Transverse colon (tissue), 4 donors: ENCODE measurements at regions not wholly inside any gene's neighbourhood (a gene's known extent, or its start where the extent isn't known, plus 50 kb on each side); places are given as distances from the start of the nearest gene placed in this dataset.

ENCODE experiments used
- DNase-seq: peaks from one replicate; pipeline ENCODE4 v3.0.0-alpha.2; 2019
- H3K27ac ChIP-seq, 4 donors: fragments of 200-600 bp; sonication (generic); 2 replicates each; pipeline ENCODE4 v1.5.1; 2016 to 2018; ENCODE audit warnings: inconsistent platforms in 4 of 4
- H3K27me3 ChIP-seq: fragments of 200-600 bp; sonication (generic); 2 replicates; pipeline ENCODE4 v1.5.1; 2017; ENCODE audit warnings: inconsistent platforms
- H3K36me3 ChIP-seq, 4 donors: fragments of 200-600 bp; sonication (generic); 2 replicates each; pipeline ENCODE4 v1.5.1; 2017 to 2019; ENCODE audit warnings: inconsistent platforms in 4 of 4
- H3K4me1 ChIP-seq, 4 donors: fragments of 200-600 bp; sonication (generic); 2 replicates each; pipeline ENCODE4 v1.5.1; 2017 to 2020; ENCODE audit warnings: inconsistent platforms in 4 of 4
- H3K4me3 ChIP-seq, 4 donors: fragments of 200-600 bp; sonication (generic); 1 replicate in 1 of 4; 2 replicates in 3 of 4; pipeline versions ENCODE4 v1.5.1 to v1.6.1; 2017 to 2019; ENCODE audit warnings: inconsistent platforms in 4 of 4
- H3K9me3 ChIP-seq, 2 donors: fragments of 200-600 bp; sonication (generic); 2 replicates each; pipeline ENCODE4 v1.5.1; 2017 to 2019; ENCODE audit warnings: inconsistent platforms in 2 of 2
- CTCF ChIP-seq, 5 experiments: fragments of 200-600 bp in 3 of 5; fragments of 450-650 bp in 2 of 5; sonication (generic) in 3 of 5; IDR thresholded peaks; 1 replicate in 2 of 5; 2 replicates in 3 of 5; pipeline ENCODE4 v1.5.1; 2016 to 2017; ENCODE audit warnings: antibody characterized with exemption in 5 of 5, inconsistent platforms in 3 of 5, mild to moderate bottlenecking in 2 of 5, moderate library complexity in 1 of 5
- EP300 ChIP-seq: sonication (generic); formaldehyde crosslinking; IDR thresholded peaks from one replicate; pipeline ENCODE4 v1.6.1; 2017; ENCODE audit warnings: antibody characterized with exemption, low read depth
- POLR2A ChIP-seq: fragments of 450-650 bp; IDR thresholded peaks from one replicate; pipeline ENCODE4 v1.6.1; 2016; ENCODE audit warnings: antibody characterized with exemption, mild to moderate bottlenecking, moderate library complexity
- POLR2AphosphoS5 ChIP-seq, 3 donors: sonication (generic); formaldehyde crosslinking; IDR thresholded peaks; one replicate each; pipeline ENCODE4 v1.6.1; 2016; ENCODE audit warnings: antibody characterized with exemption in 3 of 3
- WGBS, 2 donors: methylation state at CpG; one replicate each; pipeline ENCODE4 v1.1.5; 2018; ENCODE audit warnings: low coverage in 1 of 2; 5-methylcytosine and 5-hydroxymethylcytosine counted together
- in situ Hi-C, 4 donors: fragments of 200-750 bp; cut with MboI; loops; one replicate each; pipeline versions ENCODE4 v1.15.0 to v1.15.1; 2017; ENCODE audit warnings: low sequenced_read_pairs in 3 of 4, low pct_ligation_motif_present in 1 of 4, low pct_unique_long_range_greater_than_20kb in 1 of 4
- intact Hi-C: fragments of 100-400 bp; cut with DNase I; formaldehyde crosslinking; loops from one replicate; pipeline ENCODE4 v1.15.1; 2023; ENCODE audit warnings: low total_unique reads

- DNase-seq = no peak
- no peaks in the 10 kb centered on the region for H3K4me1 ChIP-seq
- in situ Hi-C loops (no loop called here), intact Hi-C loops (no loop called here)
- no peaks in the 10 kb centered on the region for H3K9me3 ChIP-seq
- TF ChIP-seq CTCF (IDR thresholded peaks at IDR 0.05) = no peak
- 82 to 92% methylated on average over 4 of the region's 4 CpGs for WGBS, 2 donors
- no peaks in the 10 kb centered on the region for H3K27me3 ChIP-seq
- H3K4me3 ChIP-seq = no peak overlapping the region
- H3K27ac ChIP-seq = no peak overlapping the region
- no peaks in the 10 kb centered on the region for H3K36me3 ChIP-seq
Measured at GRCh38 chr18:64888956-64889355, 740.1 kb upstream of the LINC00305 start.

GRCh38 chr18:64886995-64887394, 738.1 kb upstream of the LINC00305 start:
- Histone ChIP-seq H3K9me3 (no peaks in the 10 kb centered on the region), H3K4me1 (no peaks in the 10 kb centered on the region), H3K4me3 (no peak overlapping the region), H3K36me3 (no peaks in the 10 kb centered on the region), H3K27ac (no peak overlapping the region), H3K27me3 (no peaks in the 10 kb centered on the region)
- 75 to 84% methylated on average over 1 of the region's 1 CpG for whole genome bisulfite sequencing, 2 donors
- no peak for DNase-seq
- TF ChIP-seq CTCF (IDR thresholded peaks at IDR 0.05) (no peak), POLR2AphosphoS5 (IDR thresholded peaks at IDR 0.05) (no peak), EP300 (no peak), POLR2A (no peak)
- intact Hi-C loops = no loop called here
- in situ Hi-C loops = no loop called here

- Histone ChIP-seq H3K9me3 (no peaks in the 10 kb centered on the region), H3K27me3 (no peaks in the 10 kb centered on the region), H3K4me3 (no peak overlapping the region), H3K27ac (no peak overlapping the region), H3K36me3 (no peaks in the 10 kb centered on the region), H3K4me1 (no peaks in the 10 kb centered on the region)
- no peak for DNase-seq
- 32 to 54% methylated on average over 3 of the region's 3 CpGs for WGBS, 2 donors
- intact Hi-C loops (no loop called here), in situ Hi-C loops (no loop called here)
- TF ChIP-seq POLR2A (no peak), POLR2AphosphoS5 (IDR thresholded peaks at IDR 0.05) (no peak), EP300 (no peak), CTCF (IDR thresholded peaks at IDR 0.05) (no peak)
Measured at GRCh38 chr18:64882896-64883295, 734.0 kb upstream of the LINC00305 start.

GRCh38 chr18:64876833-64877232, 727.9 kb upstream of the LINC00305 start:
- intact Hi-C loops (no loop called here), in situ Hi-C loops (no loop called here)
- peaks cover 0 to 3% (median 2%) of the 10 kb centered on the region in 4 donors for H3K4me1 ChIP-seq

More at GRCh38 chr18:64876833-64877232, 727.9 kb upstream of the LINC00305 start:
- TF ChIP-seq POLR2A (no peak), EP300 (no peak), CTCF (IDR thresholded peaks at IDR 0.05) (no peak), POLR2AphosphoS5 (IDR thresholded peaks at IDR 0.05) (no peak)
- no peaks in the 10 kb centered on the region for H3K27me3 ChIP-seq
- 53 to 56% methylated on average over 4 of the region's 4 CpGs for WGBS, 2 donors
- peaks cover 0 to 3% of the 10 kb centered on the region in 2 donors for H3K9me3 ChIP-seq
- no peaks in the 10 kb centered on the region for H3K36me3 ChIP-seq
- no peak overlapping the region for H3K4me3 ChIP-seq
- H3K27ac ChIP-seq = no peak overlapping the region
- no peak for DNase-seq
